ENCODE measurements at regions not wholly inside any gene's neighbourhood (a gene's known extent, or its start where the extent isn't known, plus 50 kb on each side); places are given as distances from the start of the nearest gene placed in this dataset.

- TF ChIP-seq ZNF324 (tag by site-specific recombination; IDR thresholded peaks at IDR 0.05) (no peak), ZNF18 (tag by site-specific recombination; IDR thresholded peaks at IDR 0.05) (no peak), ZFP69B (tag by site-specific recombination; IDR thresholded peaks at IDR 0.05) (no peak), CTCF (tag by site-specific recombination; IDR thresholded peaks at IDR 0.05) (no peak), ZNF510 (tag by site-specific recombination; IDR thresholded peaks at IDR 0.05; ENCODE audit: insufficient replicate concordance) (no peak), HOXD13 (CRISPR knock-in tag; IDR thresholded peaks at IDR 0.05; ENCODE audit: borderline replicate concordance) (no peak), KLF1 (tag by site-specific recombination; IDR thresholded peaks at IDR 0.05) (no peak), ZNF121 (tag by site-specific recombination; IDR thresholded peaks at IDR 0.05) (no peak), AEBP2 (tag by site-specific recombination; IDR thresholded peaks at IDR 0.05; ENCODE audit: borderline replicate concordance) (no peak), ZNF16 (tag by site-specific recombination; IDR thresholded peaks at IDR 0.05; ENCODE audit: low read depth) (no peak), ZNF416 (tag by site-specific recombination; IDR thresholded peaks at IDR 0.05) (no peak), GLIS1 (tag by site-specific recombination; IDR thresholded peaks at IDR 0.05) (no peak)
- TF ChIP-seq, protein P1, sequence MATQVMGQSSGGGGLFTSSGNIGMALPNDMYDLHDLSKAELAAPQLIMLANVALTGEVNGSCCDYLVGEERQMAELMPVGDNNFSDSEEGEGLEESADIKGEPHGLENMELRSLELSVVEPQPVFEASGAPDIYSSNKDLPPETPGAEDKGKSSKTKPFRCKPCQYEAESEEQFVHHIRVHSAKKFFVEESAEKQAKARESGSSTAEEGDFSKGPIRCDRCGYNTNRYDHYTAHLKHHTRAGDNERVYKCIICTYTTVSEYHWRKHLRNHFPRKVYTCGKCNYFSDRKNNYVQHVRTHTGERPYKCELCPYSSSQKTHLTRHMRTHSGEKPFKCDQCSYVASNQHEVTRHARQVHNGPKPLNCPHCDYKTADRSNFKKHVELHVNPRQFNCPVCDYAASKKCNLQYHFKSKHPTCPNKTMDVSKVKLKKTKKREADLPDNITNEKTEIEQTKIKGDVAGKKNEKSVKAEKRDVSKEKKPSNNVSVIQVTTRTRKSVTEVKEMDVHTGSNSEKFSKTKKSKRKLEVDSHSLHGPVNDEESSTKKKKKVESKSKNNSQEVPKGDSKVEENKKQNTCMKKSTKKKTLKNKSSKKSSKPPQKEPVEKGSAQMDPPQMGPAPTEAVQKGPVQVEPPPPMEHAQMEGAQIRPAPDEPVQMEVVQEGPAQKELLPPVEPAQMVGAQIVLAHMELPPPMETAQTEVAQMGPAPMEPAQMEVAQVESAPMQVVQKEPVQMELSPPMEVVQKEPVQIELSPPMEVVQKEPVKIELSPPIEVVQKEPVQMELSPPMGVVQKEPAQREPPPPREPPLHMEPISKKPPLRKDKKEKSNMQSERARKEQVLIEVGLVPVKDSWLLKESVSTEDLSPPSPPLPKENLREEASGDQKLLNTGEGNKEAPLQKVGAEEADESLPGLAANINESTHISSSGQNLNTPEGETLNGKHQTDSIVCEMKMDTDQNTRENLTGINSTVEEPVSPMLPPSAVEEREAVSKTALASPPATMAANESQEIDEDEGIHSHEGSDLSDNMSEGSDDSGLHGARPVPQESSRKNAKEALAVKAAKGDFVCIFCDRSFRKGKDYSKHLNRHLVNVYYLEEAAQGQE (tag by site-specific recombination; IDR thresholded peaks at IDR 0.05), result no peak
Observed at GRCh38 chr3:76776927-76777326, 263.0 kb upstream of the ROBO2 start.
